HEK293 (cell line): ENCODE measurements at regions not wholly inside any gene's neighbourhood (a gene's known extent, or its start where the extent isn't known, plus 50 kb on each side); places are given as distances from the start of the nearest gene placed in this dataset.

Experiments
- CTCF ChIA-PET: fragments of 350-600 bp; formaldehyde crosslinking; extraction: SDS; loops from one replicate; lab custom pipeline; 2021; ENCODE audit warnings: antibody characterized with exemption; lab: Yijun Ruan, JAX
- POLR2A ChIA-PET: fragments of 300-600 bp; formaldehyde crosslinking; extraction: SDS; loops from one replicate; lab custom pipeline; 2020; ENCODE audit warnings: antibody characterized with exemption, inconsistent platforms; lab: Yijun Ruan, JAX
- H3K27ac ChIP-seq: fragments of 200-500 bp; sonication (Bioruptor generic); 2 replicates; pipeline ENCODE4 v1.5.1; 2014; ENCODE audit warnings: low read depth, low read length, control low read depth, inconsistent platforms; ENCODE audit errors: extremely low read depth
- H3K36me3 ChIP-seq, 2 experiments: fragments of 200-500 bp in 1 of 2; sonication (Bioruptor generic) in 1 of 2; 1 replicate in 1 of 2; 2 replicates in 1 of 2; pipeline ENCODE4 v1.5.1; 2014 to 2017; ENCODE audit warnings: inconsistent platforms in 2 of 2, low read length in 2 of 2; ENCODE audit not compliant: control insufficient read depth in 2 of 2, insufficient read depth in 1 of 2
- H3K4me1 ChIP-seq: fragments of 200-500 bp; sonication (Bioruptor generic); 2 replicates; pipeline ENCODE4 v1.5.1; 2014; ENCODE audit warnings: mild to moderate bottlenecking, low read length, inconsistent platforms; ENCODE audit not compliant: control insufficient read depth, insufficient read depth
- H3K4me3 ChIP-seq: 2 replicates; pipeline ENCODE4 v1.5.1; 2011; ENCODE audit warnings: low read depth, mild to moderate bottlenecking, control low read depth, low read length, moderate library complexity
- H3K9me3 ChIP-seq: fragments of 200-500 bp; sonication (Bioruptor generic); 2 replicates; pipeline ENCODE4 v1.5.1; 2014; ENCODE audit warnings: low read depth, low read length, inconsistent platforms; ENCODE audit not compliant: control insufficient read depth, insufficient read depth
- KLF7 ChIP-seq: fragments of 450-650 bp; formaldehyde crosslinking; IDR thresholded peaks from 2 replicates; pipeline ENCODE4 v1.5.1; 2016; ENCODE audit warnings: missing biosample characterization, missing genetic modification characterization, borderline replicate concordance
- PRDM6 ChIP-seq: fragments of 450-650 bp; formaldehyde crosslinking; IDR thresholded peaks from 2 replicates; pipeline ENCODE4 v1.5.1; 2017; ENCODE audit warnings: missing biosample characterization, missing genetic modification characterization
- WT1 ChIP-seq: fragments of 450-650 bp; formaldehyde crosslinking; IDR thresholded peaks from 2 replicates; pipeline ENCODE4 v1.5.1; 2016; ENCODE audit warnings: missing biosample characterization, missing genetic modification characterization
- ZBTB20 ChIP-seq: fragments of 450-650 bp; formaldehyde crosslinking; IDR thresholded peaks from 2 replicates; pipeline ENCODE4 v1.5.1; 2016; ENCODE audit warnings: missing biosample characterization, missing genetic modification characterization
- ZNF146 ChIP-seq: fragments of 450-650 bp; formaldehyde crosslinking; IDR thresholded peaks from 2 replicates; pipeline ENCODE4 v1.5.1; 2016; ENCODE audit warnings: missing biosample characterization, missing genetic modification characterization
- ZNF148 ChIP-seq: fragments of 450-650 bp; formaldehyde crosslinking; IDR thresholded peaks from 2 replicates; pipeline ENCODE4 v1.5.0; 2017; ENCODE audit warnings: missing biosample characterization, missing genetic modification characterization, borderline replicate concordance
- ZNF366 ChIP-seq: fragments of 450-650 bp; formaldehyde crosslinking; conservative IDR thresholded peaks from 2 replicates; pipeline ENCODE4 v1.5.1; 2016; ENCODE audit warnings: missing biosample characterization, missing genetic modification characterization
- ZNF501 ChIP-seq: fragments of 450-650 bp; formaldehyde crosslinking; IDR thresholded peaks from 2 replicates; pipeline ENCODE4 v1.5.1; 2016; ENCODE audit warnings: missing biosample characterization, missing genetic modification characterization
- ZNF530 ChIP-seq: fragments of 450-650 bp; formaldehyde crosslinking; IDR thresholded peaks from 2 replicates; pipeline ENCODE4 v1.5.1; 2016; ENCODE audit warnings: low read depth, missing biosample characterization, missing genetic modification characterization
- ZNF585B ChIP-seq: fragments of 450-650 bp; formaldehyde crosslinking; IDR thresholded peaks from 2 replicates; pipeline ENCODE4 v1.5.1; 2016; ENCODE audit warnings: missing biosample characterization, missing genetic modification characterization
- ZNF660 ChIP-seq: fragments of 450-650 bp; IDR thresholded peaks from 2 replicates; pipeline ENCODE4 v1.5.1; 2018; ENCODE audit warnings: missing biosample characterization, mild to moderate bottlenecking, missing genetic modification characterization
- ZNF791 ChIP-seq: fragments of 450-650 bp; formaldehyde crosslinking; IDR thresholded peaks from 2 replicates; pipeline ENCODE4 v1.5.1; 2016; ENCODE audit warnings: missing biosample characterization, missing genetic modification characterization
- TF ChIP-seq, protein P1 (sequence below): fragments of 450-650 bp; formaldehyde crosslinking; IDR thresholded peaks from 2 replicates; pipeline ENCODE4 v1.5.1; 2016; ENCODE audit warnings: missing biosample characterization, missing genetic modification characterization
- TF ChIP-seq, protein P2 (sequence below): fragments of 450-650 bp; formaldehyde crosslinking; IDR thresholded peaks from 2 replicates; pipeline ENCODE4 v1.5.1; 2016; ENCODE audit warnings: missing biosample characterization, missing genetic modification characterization

- Histone ChIP-seq H3K36me3 (no peaks in the 10 kb centered on the region), H3K27ac (no peak overlapping the region), H3K4me3 (no peak overlapping the region), H3K4me1 (no peaks in the 10 kb centered on the region)
- POLR2A ChIA-PET: no interaction called here
- TF ChIP-seq PRDM6: no peak
- TF ChIP-seq KLF7 (tag by site-specific recombination): no peak
- no peak for TF ChIP-seq ZNF146 (tag by site-specific recombination)
- TF ChIP-seq ZNF791: no peak
- no peak for TF ChIP-seq ZNF148 (tag by site-specific recombination)
- TF ChIP-seq ZNF530 (tag by site-specific recombination): no peak
- TF ChIP-seq, protein P1, sequence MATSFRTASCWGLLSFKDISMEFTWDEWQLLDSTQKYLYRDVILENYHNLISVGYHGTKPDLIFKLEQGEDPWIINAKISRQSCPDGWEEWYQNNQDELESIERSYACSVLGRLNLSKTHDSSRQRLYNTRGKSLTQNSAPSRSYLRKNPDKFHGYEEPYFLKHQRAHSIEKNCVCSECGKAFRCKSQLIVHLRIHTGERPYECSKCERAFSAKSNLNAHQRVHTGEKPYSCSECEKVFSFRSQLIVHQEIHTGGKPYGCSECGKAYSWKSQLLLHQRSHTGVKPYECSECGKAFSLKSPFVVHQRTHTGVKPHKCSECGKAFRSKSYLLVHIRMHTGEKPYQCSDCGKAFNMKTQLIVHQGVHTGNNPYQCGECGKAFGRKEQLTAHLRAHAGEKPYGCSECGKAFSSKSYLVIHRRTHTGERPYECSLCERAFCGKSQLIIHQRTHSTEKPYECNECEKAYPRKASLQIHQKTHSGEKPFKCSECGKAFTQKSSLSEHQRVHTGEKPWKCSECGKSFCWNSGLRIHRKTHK (tag by site-specific recombination): no peak
- TF ChIP-seq, protein P2, sequence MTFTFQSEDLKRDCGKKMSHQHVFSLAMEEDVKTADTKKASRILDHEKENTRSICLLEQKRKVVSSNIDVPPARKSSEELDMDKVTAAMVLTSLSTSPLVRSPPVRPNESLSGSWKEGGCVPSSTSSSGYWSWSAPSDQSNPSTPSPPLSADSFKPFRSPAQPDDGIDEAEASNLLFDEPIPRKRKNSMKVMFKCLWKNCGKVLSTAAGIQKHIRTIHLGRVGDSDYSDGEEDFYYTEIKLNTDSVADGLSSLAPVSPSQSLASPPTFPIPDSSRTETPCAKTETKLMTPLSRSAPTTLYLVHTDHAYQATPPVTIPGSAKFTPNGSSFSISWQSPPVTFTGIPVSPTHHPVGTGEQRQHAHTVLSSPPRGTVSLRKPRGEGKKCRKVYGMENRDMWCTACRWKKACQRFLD (tag by site-specific recombination): no peak
- TF ChIP-seq ZNF660 (tag by site-specific recombination): no peak
- TF ChIP-seq ZNF366 (tag by site-specific recombination): no peak
- TF ChIP-seq ZNF501 (tag by site-specific recombination): no peak
- TF ChIP-seq WT1 (tag by site-specific recombination): no peak
- no peak for TF ChIP-seq ZNF585B (tag by site-specific recombination)
- TF ChIP-seq, all 188 proteins: peak for 0
- CTCF ChIA-PET: interaction anchor here (1.1 kb wide), 1 partner anchor 36 kb away, joined by 3 read pairs; no protein-coding TSS in a partner anchor
- H3K9me3 ChIP-seq: no peaks in the 10 kb centered on the region
Measured at GRCh38 chr5:175765858-175766257, 105.5 kb upstream of the CPLX2 start.

GRCh38 chr5:175766963-175767362, 104.4 kb upstream of the CPLX2 start:
- ChIA-PET CTCF (interaction anchor here (0.6 to 1.1 kb wide), 2 partner anchors 31 to 37 kb away, joined by 3 read pairs; no protein-coding TSS in a partner anchor), POLR2A (interaction anchor here (0.6 kb wide), 1 partner anchor 136 kb away, joined by 3 read pairs; no protein-coding TSS in a partner anchor)
- no peaks in the 10 kb centered on the region for H3K9me3 ChIP-seq
- no peak overlapping the region for H3K4me3 ChIP-seq
- H3K27ac ChIP-seq: no peak overlapping the region
- no peaks in the 10 kb centered on the region for H3K4me1 ChIP-seq
- no peaks in the 10 kb centered on the region for H3K36me3 ChIP-seq
- TF ChIP-seq ZBTB20 (no peak), ZNF585B (tag by site-specific recombination) (peak; percentile 87)
